HUES48 (cell line): ENCODE measurements at regions not wholly inside any gene's neighbourhood (a gene's known extent, or its start where the extent isn't known, plus 50 kb on each side); places are given as distances from the start of the nearest gene placed in this dataset.

Experiments used
- H3K27ac ChIP-seq: one replicate; pipeline ENCODE4 v1.7.0; 2013; ENCODE audit warnings: low read depth, low read length, inconsistent platforms
- H3K27me3 ChIP-seq: 2 replicates; pipeline ENCODE4 v1.6.1; 2013; ENCODE audit warnings: mild to moderate bottlenecking, low read length; ENCODE audit not compliant: control insufficient read depth, insufficient read depth
- H3K36me3 ChIP-seq: 2 replicates; pipeline ENCODE4 v1.6.1; 2013; ENCODE audit warnings: low read length; ENCODE audit not compliant: control insufficient read depth, insufficient read depth
- H3K4me1 ChIP-seq: 2 replicates; pipeline ENCODE4 v1.6.1; 2013; ENCODE audit warnings: mild to moderate bottlenecking, low read length; ENCODE audit not compliant: control insufficient read depth, insufficient read depth
- H3K4me3 ChIP-seq: 2 replicates; pipeline ENCODE4 v1.5.1; 2013; ENCODE audit warnings: mild to moderate bottlenecking, low read depth, low read length
- H3K9ac ChIP-seq: 2 replicates; pipeline ENCODE4 v1.6.1; 2013; ENCODE audit warnings: mild to moderate bottlenecking, low read depth, low read length, moderate library complexity
- H3K9me3 ChIP-seq: 2 replicates; pipeline ENCODE4 v1.6.1; 2013; ENCODE audit warnings: low read length; ENCODE audit not compliant: control insufficient read depth, insufficient read depth

DNA sequence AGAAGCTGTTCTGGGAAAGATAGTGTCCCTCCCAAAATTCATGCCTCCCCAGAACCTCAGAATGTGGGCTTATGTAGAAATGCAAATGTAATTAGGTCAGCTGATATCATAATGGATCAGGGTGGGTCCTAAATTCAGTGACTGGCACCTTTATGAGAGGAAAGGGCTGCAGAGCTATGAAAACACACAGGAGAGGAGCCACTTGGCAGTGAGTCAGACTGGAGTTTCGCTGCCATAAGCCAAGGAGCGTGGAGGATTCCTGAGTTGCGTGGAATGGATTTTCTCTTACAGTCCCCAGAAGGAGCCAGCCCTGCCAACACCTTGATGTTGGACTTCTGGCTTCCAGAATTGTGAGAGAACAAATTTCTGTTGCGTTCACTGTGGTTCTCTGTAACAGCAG lies 249.8 kb upstream of the PMEPA1 start:
- no peak overlapping the region for H3K4me3 ChIP-seq
- H3K4me1 ChIP-seq: no peaks in the 10 kb centered on the region
- no peaks in the 10 kb centered on the region for H3K36me3 ChIP-seq
- H3K9ac ChIP-seq: no peak overlapping the region
- H3K27ac ChIP-seq: no peak overlapping the region
- no peaks in the 10 kb centered on the region for H3K9me3 ChIP-seq
- H3K27me3 ChIP-seq: no peaks in the 10 kb centered on the region

DNA sequence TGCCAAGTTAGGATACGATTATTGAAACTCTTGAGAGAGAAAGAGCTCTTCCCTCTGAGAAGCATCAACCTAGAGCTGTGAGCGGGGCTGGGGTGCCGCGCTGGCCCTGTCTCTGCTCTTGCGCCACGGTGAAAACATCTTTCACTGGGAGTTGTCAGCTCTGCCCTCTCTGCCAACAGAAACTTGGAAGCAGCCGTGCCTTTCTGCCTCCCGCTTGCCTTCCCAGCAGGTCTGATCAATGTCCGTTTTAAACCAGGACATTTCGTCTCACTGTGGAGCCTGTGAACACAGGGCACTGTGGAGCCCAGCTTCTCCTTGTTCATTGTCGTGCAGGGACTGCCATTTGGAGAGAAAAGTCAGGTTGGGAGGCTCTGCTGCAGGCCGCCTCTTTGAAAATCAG lies 249.2 kb upstream of the PMEPA1 start:
- Histone ChIP-seq H3K9ac (no peak overlapping the region), H3K4me1 (no peaks in the 10 kb centered on the region), H3K4me3 (no peak overlapping the region), H3K9me3 (no peaks in the 10 kb centered on the region), H3K36me3 (no peaks in the 10 kb centered on the region), H3K27ac (no peak overlapping the region), H3K27me3 (no peaks in the 10 kb centered on the region)

GRCh38 chr20:57958050-57958420 lies 248.2 kb upstream of the PMEPA1 start:
- H3K27ac ChIP-seq: no peak overlapping the region
- no peaks in the 10 kb centered on the region for H3K9me3 ChIP-seq
- no peaks in the 10 kb centered on the region for H3K27me3 ChIP-seq
- H3K9ac ChIP-seq: no peak overlapping the region
- no peaks in the 10 kb centered on the region for H3K36me3 ChIP-seq
- H3K4me1 ChIP-seq: no peaks in the 10 kb centered on the region
- no peak overlapping the region for H3K4me3 ChIP-seq

- no peak overlapping the region for H3K4me3 ChIP-seq
- no peaks in the 10 kb centered on the region for H3K36me3 ChIP-seq
- no peaks in the 10 kb centered on the region for H3K9me3 ChIP-seq
- H3K4me1 ChIP-seq: no peaks in the 10 kb centered on the region
- H3K27ac ChIP-seq: no peak overlapping the region
- H3K27me3 ChIP-seq: no peaks in the 10 kb centered on the region
- H3K9ac ChIP-seq: no peak overlapping the region
Measured at GRCh38 chr20:57957411-57958049, 247.7 kb upstream of the PMEPA1 start.

GRCh38 chr20:57953638-57954037 lies 243.8 kb upstream of the PMEPA1 start:
- Histone ChIP-seq H3K27ac (no peak overlapping the region), H3K9me3 (no peaks in the 10 kb centered on the region), H3K4me3 (no peak overlapping the region), H3K4me1 (no peaks in the 10 kb centered on the region), H3K27me3 (no peaks in the 10 kb centered on the region), H3K9ac (no peak overlapping the region), H3K36me3 (no peaks in the 10 kb centered on the region)

DNA sequence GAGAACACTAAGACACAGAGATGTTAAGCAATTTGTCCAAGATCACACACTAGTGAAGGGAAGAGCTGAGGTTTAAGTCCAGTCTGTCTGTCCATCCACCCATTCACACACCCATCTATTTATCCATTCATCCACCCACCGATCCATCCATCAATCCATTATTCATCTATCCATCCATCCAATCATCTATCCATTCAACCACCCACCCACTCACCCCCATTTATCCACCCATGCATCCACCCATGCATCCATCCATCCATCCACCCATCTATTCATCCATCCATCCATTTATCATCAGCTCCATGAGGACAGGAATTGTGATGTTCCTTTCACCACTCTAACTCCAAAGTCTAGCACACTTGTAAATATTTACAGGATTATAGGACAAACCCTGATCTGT lies 242.3 kb upstream of the PMEPA1 start:
- Histone ChIP-seq H3K9ac (no peak overlapping the region), H3K27me3 (no peaks in the 10 kb centered on the region), H3K36me3 (no peaks in the 10 kb centered on the region), H3K27ac (no peak overlapping the region), H3K9me3 (no peaks in the 10 kb centered on the region), H3K4me1 (no peaks in the 10 kb centered on the region), H3K4me3 (no peak overlapping the region)

- H3K4me3 ChIP-seq: no peak overlapping the region
- no peaks in the 10 kb centered on the region for H3K27me3 ChIP-seq
- no peaks in the 10 kb centered on the region for H3K4me1 ChIP-seq
- H3K9ac ChIP-seq: no peak overlapping the region
- no peaks in the 10 kb centered on the region for H3K36me3 ChIP-seq
- H3K27ac ChIP-seq: no peak overlapping the region
- H3K9me3 ChIP-seq: no peaks in the 10 kb centered on the region
Measured at GRCh38 chr20:57951549-57951948, 241.7 kb upstream of the PMEPA1 start.

DNA sequence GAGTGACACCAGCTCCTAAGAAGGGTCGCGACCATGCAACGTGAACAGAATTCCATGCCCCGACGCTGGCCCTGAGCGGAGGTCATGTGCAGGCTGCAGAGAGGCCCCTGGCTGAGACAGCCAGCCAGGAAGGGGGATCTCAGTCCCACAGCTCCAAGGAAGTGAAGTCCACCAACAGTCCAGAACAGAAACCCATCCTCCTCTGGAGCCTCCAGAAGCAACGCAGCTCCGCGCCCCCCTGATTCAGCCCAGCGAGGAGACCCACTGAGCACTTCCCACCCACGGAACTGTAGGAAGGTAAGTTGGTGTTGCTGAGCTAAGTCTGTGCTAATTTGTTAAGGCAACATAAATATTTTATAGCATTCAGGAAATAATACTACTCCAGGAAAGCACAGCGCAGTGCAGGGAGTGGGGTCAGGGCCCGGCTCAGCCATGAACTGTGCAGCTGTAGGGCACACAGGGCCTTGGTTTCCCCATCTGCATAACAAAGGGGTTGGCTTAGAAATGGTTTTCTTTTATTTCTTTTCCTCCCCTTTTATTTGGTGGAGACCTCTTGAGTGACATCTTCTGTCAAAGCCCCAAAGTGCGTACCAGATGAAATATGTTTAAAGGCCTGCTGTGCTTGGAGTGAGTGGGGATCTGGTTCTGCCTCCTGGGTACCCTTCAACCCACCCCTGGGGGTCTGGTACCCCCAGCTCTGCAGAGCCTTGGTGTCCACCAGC lies 241.1 kb upstream of the PMEPA1 start:
- H3K4me1 ChIP-seq: no peaks in the 10 kb centered on the region
- no peaks in the 10 kb centered on the region for H3K36me3 ChIP-seq
- H3K9ac ChIP-seq: no peak overlapping the region
- no peak overlapping the region for H3K27ac ChIP-seq
- no peak overlapping the region for H3K4me3 ChIP-seq
- no peaks in the 10 kb centered on the region for H3K27me3 ChIP-seq
- no peaks in the 10 kb centered on the region for H3K9me3 ChIP-seq

- no peaks in the 10 kb centered on the region for H3K27me3 ChIP-seq
- no peaks in the 10 kb centered on the region for H3K9me3 ChIP-seq
- no peak overlapping the region for H3K27ac ChIP-seq
Measured at GRCh38 chr20:57948180-57948955, 238.6 kb upstream of the PMEPA1 start.

GRCh38 chr20:57947421-57948179 lies 237.8 kb upstream of the PMEPA1 start:
- Histone ChIP-seq H3K4me1 (no peaks in the 10 kb centered on the region), H3K36me3 (no peaks in the 10 kb centered on the region), H3K27me3 (no peaks in the 10 kb centered on the region), H3K9me3 (no peaks in the 10 kb centered on the region), H3K9ac (no peak overlapping the region), H3K4me3 (no peak overlapping the region), H3K27ac (no peak overlapping the region)

More at GRCh38 chr20:57948180-57948955, 238.6 kb upstream of the PMEPA1 start:
- no peak overlapping the region for H3K9ac ChIP-seq
- H3K4me3 ChIP-seq: no peak overlapping the region
- no peaks in the 10 kb centered on the region for H3K4me1 ChIP-seq
- H3K36me3 ChIP-seq: no peaks in the 10 kb centered on the region
